ENCODE measurements at regions not wholly inside any gene's neighbourhood (a gene's known extent, or its start where the extent isn't known, plus 50 kb on each side); places are given as distances from the start of the nearest gene placed in this dataset.

GRCh38 chr14:71555654-71556559 is 376.3 kb upstream of the RGS6 start:
- Mint-ChIP-seq H3K36me3 (no peaks in the 10 kb centered on the region), H3K27me3 (ENCODE audit: low read depth) (no peaks in the 10 kb centered on the region), H3K9me3 (no peaks in the 10 kb centered on the region), H3K4me1 (peaks cover 23% of the 10 kb centered on the region), H3K4me3 (no peak overlapping the region), H3K27ac (peak overlapping the region; percentile 79)
- TF ChIP-seq ZNF423 (CRISPR knock-in tag; IDR thresholded peaks at IDR 0.05) (no peak), USF1 (CRISPR knock-in tag; IDR thresholded peaks at IDR 0.05) (no peak), ZNF416 (CRISPR knock-in tag; IDR thresholded peaks at IDR 0.05) (no peak), ZSCAN18 (CRISPR knock-in tag; IDR thresholded peaks at IDR 0.05) (no peak), IRF1 (CRISPR knock-in tag; IDR thresholded peaks at IDR 0.05) (no peak), NR3C1 (CRISPR knock-in tag; conservative IDR thresholded peaks at IDR 0.05; ENCODE audit: low read depth) (no peak), GRHL2 (CRISPR knock-in tag; IDR thresholded peaks at IDR 0.05; ENCODE audit: insufficient replicate concordance, severe bottlenecking) (no peak), MAX (CRISPR knock-in tag; IDR thresholded peaks at IDR 0.05) (no peak), FOXJ3 (CRISPR knock-in tag; IDR thresholded peaks at IDR 0.05; ENCODE audit: borderline replicate concordance) (no peak), ATF3 (CRISPR knock-in tag; conservative IDR thresholded peaks at IDR 0.05) (no peak), ZNF396 (CRISPR knock-in tag; IDR thresholded peaks at IDR 0.05; ENCODE audit: borderline replicate concordance) (no peak), SMAD3 (CRISPR knock-in tag; IDR thresholded peaks at IDR 0.05; ENCODE audit: borderline replicate concordance) (no peak), ZNF671 (CRISPR knock-in tag; IDR thresholded peaks at IDR 0.05) (no peak), HMGXB4 (CRISPR knock-in tag; IDR thresholded peaks at IDR 0.05) (no peak), E2F4 (CRISPR knock-in tag; IDR thresholded peaks at IDR 0.05; ENCODE audit: borderline replicate concordance, low read depth) (no peak), USF2 (CRISPR knock-in tag; IDR thresholded peaks at IDR 0.05) (no peak)
- CTCF ChIA-PET: no interaction called here
- no peak for DNase-seq (ENCODE audit: low spot score)
- POLR2A ChIA-PET: no interaction called here
- no peak for ATAC-seq

- DNase-seq (ENCODE audit: low spot score) (no peak), ATAC-seq (no peak)
- CTCF ChIA-PET: no interaction called here
- H3K4me3 Mint-ChIP-seq: no peak overlapping the region
- peak overlapping the region; percentile 34; the same call in 1 of the 2 replicates for H3K27ac Mint-ChIP-seq
- H3K27me3 Mint-ChIP-seq (ENCODE audit: low read depth): no peaks in the 10 kb centered on the region
- H3K4me1 Mint-ChIP-seq: peaks cover 23% of the 10 kb centered on the region
- no peaks in the 10 kb centered on the region for H3K9me3 Mint-ChIP-seq
- POLR2A ChIA-PET: no interaction called here
- H3K36me3 Mint-ChIP-seq: no peaks in the 10 kb centered on the region
- TF ChIP-seq JAZF1 (CRISPR knock-in tag; IDR thresholded peaks at IDR 0.05): no peak
- TF ChIP-seq SP1 (CRISPR knock-in tag; conservative IDR thresholded peaks at IDR 0.05): no peak
- no peak for TF ChIP-seq NR1H2 (CRISPR knock-in tag; IDR thresholded peaks at IDR 0.05)
- TF ChIP-seq IRF1 (CRISPR knock-in tag; IDR thresholded peaks at IDR 0.05): no peak
- TF ChIP-seq TEAD4 (CRISPR knock-in tag; IDR thresholded peaks at IDR 0.05): no peak
- no peak for TF ChIP-seq AFF4 (CRISPR knock-in tag; IDR thresholded peaks at IDR 0.05; ENCODE audit: borderline replicate concordance)
Observed at GRCh38 chr14:71556730-71557129, 375.5 kb upstream of the RGS6 start.

All from WTC11 (cell line).